GM18505 (cell line): ENCODE measurements at regions not wholly inside any gene's neighbourhood (a gene's known extent, or its start where the extent isn't known, plus 50 kb on each side); places are given as distances from the start of the nearest gene placed in this dataset.

Experiments used
- ATAC-seq: cut with Tn5 transposase; IDR thresholded peaks from one replicate; pipeline ENCODE4 v1.9.1; 2021; ENCODE audit not compliant: unreplicated experiment
- POLR2A ChIP-seq: IDR thresholded peaks from 4 replicates; pipeline ENCODE4 v1.6.1; 2011; ENCODE audit warnings: borderline replicate concordance; ENCODE audit not compliant: insufficient read depth, insufficient read length; ENCODE audit errors: extremely low read depth

DNA sequence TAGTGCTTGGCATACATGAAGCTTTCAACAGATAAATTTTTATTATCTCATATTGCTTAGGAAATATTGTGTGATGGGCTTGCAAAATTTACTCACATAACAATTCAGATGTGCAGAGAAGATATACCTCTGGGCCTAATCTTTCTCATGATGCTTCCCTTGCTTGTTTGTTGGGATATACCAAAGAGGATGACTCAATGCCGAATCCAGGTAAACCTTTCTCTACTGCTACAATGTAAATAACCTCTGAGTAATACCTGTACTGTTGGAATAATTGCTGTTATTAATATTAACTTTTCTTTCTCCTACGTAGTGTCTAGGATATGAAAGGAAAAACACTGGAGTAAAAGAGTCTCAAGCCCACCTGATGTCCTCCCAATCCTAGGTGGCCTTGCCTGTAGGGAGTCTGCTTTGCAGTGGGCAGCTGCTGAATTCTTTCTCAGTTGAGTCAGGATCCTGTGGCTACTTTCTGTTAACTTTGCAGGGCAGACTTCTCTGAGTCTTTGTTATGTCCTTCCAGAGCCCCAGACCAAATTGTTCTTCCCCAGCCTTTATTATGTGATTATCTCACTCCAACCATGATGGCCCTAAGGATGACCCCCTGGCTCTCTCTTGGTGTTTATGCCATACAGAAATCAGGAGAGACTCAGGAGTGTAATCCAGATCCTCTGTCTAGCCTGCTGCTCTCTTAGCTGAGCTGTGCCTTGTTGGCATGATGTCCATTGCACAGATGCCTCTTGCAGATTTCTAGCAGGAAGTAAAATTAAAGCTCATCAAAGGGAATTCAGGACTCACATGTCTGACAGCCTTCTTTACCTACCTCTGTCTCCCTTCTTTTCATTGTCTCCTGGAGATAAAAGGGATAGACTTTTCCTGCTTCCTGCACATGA lies 208.1 kb downstream of the SNX18 start:
- no peak for TF ChIP-seq POLR2A
- ATAC-seq: no peak

DNA sequence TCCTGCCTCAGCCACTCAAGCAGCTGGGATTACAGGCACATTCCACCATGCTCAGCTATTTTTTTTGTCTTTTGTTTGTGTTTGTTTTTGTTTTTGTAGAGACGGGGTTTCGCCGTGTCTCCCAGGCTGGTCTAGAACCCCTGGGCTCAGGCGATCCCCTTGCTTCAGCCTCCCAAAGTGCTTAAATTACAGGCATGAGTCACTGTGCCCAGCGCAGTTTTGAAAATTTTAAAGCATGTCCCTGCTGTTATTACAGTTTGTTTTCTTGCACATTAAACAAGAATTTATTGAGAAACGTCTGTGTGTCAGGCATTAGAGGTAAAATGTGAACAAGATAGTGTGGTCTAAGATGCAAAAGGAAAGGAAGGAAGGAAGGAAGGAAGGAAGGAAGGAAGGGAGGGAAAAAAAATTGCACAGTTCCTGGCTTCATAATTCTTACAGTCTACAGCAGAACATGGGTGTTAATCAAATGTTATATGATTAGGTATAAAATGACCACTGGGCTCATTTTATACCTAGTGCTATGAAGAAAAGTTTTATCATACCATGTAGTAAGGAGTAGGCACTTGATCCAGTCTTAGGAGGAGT lies 205.4 kb downstream of the SNX18 start:
- TF ChIP-seq POLR2A: no peak

DNA sequence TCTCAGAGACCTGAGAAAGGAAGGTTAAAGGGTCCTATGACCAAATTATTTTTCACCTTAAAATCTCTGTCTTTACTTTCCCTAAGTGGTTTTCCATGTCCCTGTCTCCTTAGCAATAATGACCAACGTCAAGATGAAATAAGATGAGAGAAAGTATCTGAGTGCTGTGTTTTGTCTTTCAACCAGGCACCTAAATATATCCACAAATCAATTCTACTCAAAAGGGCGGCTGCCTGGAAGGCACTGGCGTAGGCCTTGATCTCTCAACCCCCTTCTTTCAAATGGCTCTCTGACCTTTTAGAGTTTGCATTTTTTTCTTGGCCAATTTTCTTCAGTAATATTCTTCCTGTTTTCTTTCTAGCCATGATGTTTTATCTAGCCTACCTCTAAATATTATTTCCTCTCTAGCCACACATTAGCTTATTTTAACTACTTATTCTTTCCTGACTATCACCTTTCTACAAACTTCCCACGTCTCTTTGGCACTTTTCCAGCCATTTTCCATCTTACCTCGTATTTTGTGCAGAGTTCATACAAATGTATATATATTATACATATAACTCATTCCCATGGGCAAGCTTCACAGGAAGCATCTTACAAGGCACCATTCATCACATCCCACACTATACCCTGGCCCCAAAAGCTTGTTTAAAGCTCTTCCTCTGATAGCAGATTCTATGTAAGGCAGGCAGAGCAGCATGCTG lies 204.5 kb downstream of the SNX18 start:
- TF ChIP-seq POLR2A: no peak
- ATAC-seq: no peak

More for the DNA sequence above, 205.4 kb downstream of the SNX18 start:
- ATAC-seq: no peak

DNA sequence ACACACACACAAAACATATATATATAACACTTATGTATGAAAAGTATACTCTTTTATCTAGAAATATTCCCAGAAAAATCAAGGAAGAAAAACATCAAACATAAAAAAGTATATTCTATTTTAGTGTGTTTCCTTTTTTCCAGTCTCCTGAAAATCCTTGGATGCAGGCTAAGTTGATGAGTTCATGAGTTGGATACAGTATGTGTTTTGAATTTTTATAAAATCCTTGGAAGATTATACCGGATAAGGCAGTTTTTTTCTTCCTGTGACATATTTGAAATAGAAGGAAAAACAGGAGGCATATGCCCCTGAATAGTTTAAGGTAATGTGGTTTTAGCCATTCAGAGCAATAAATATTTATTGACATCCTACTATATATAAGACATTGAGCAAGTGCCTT lies 203.6 kb downstream of the SNX18 start:
- ATAC-seq: no peak
- no peak for TF ChIP-seq POLR2A

DNA sequence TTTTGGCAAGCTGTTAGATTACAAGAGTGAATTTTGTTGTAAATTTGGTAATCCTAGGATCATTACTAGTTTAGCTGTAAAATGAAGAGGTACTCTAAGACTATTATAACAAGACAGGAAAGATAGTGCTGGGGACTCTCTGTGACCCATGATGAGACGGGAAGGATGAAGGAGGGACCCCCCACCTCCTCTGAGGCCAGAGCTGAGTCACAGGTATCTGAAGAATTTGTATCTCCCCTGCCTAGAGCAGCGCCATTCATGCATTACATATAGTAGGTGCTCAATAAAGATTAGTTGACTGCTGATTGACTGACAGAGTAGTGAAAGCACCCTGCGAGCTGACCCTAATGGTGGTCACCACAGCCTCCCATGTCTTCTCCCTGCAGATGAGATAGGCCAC lies 202.8 kb downstream of the SNX18 start:
- no peak for ATAC-seq

DNA sequence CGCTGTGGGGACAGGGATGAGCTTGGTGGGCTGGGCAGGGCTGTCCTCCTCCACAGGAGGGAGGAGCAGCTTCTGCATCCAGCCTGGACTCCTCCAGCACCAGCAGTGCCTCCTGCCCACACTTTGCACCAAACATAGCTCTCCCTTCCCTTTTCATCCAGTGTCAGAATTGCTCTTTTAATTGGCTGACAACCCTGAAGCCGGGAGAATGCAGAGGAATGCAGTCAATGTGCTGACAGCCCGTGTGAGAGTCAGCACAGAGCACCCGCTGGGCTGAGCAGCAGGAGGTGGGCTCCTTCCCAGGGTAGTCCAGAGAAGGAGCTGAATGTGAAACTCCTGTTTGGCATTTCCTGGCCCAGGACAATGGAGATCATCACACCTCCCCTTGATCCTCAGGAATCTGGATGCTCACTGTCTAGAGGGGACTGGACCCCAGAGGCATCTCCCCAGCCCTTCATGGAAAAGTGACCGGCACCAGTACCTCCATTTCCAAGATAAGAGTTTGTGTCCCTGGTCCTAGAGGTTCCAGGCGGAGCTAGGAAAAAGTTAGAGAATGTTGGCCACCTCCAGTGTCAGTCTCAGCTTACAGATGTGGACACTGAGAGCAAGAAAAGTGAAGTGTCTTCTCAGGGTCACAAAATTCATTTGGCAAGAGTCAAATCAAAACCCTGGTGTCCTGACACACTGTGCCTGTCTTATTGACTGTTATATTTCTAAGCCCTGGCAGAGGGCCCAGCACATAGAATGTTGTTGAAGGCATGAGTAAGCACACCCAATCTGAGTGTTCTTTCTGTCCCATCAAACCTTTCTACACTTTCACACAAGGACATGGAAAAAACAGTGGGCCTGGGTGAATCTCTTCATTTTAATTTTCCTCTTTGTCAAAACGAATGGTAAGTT lies 202.1 kb downstream of the SNX18 start:
- TF ChIP-seq POLR2A: no peak
- no peak for ATAC-seq

More for the DNA sequence above, 202.8 kb downstream of the SNX18 start:
- no peak for TF ChIP-seq POLR2A

DNA sequence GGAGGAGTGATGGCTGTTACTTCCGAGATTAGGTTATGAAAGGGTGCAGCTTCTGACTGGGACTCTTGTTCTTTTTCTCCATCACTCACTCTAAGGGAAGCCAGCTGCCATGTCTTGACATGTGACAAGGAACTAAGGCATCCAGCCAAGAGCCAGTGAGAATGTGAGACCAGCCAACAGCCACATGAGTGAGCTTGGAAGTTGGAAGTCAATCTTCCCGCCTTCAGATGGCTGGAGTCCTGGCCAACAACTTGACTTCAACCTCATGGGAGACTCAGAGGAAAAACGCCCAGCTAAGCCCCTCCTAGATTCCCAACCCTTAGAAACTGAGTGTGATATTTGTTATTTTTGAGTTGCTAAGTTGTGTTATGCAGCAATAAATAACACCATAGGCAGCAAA lies 201.1 kb downstream of the SNX18 start:
- no peak for TF ChIP-seq POLR2A
- ATAC-seq: no peak

DNA sequence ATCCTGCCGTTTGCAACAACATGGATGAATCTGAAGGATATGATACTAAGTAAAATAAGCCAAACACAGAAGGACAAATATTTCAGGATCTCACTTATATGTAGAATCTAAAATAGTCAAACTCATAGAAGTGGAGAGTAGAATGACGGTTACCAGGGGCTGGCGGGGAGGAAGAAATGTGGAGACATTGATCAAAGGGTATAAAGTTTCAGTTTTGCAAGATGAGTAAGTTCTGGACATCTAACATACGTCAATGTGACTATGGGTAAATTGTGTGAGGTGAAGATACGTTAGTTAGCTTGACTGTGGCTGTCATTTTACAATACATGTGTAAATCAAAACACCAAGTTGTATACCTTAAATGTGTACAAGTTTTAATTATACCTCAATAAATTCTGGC lies 200.3 kb downstream of the SNX18 start:
- no peak for TF ChIP-seq POLR2A
- no peak for ATAC-seq

DNA sequence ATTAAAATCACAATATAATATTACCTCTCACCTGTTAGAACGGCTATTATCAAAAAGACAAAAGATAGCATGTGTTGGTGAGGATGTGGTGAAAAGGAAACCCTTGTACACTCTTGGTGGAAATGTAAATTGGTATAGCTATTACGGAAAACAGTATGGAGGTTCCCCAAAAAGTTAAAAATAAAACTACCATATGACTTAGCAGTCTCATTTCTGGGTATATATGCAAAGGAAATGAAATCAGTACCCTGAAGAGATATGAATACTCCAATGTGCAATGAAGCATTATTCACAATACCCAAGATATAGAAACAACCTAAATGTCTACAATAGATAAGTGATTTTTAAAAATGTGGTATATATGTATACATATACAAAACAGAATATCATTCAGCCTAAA lies 199.9 kb downstream of the SNX18 start:
- no peak for TF ChIP-seq POLR2A
- ATAC-seq: no peak

DNA sequence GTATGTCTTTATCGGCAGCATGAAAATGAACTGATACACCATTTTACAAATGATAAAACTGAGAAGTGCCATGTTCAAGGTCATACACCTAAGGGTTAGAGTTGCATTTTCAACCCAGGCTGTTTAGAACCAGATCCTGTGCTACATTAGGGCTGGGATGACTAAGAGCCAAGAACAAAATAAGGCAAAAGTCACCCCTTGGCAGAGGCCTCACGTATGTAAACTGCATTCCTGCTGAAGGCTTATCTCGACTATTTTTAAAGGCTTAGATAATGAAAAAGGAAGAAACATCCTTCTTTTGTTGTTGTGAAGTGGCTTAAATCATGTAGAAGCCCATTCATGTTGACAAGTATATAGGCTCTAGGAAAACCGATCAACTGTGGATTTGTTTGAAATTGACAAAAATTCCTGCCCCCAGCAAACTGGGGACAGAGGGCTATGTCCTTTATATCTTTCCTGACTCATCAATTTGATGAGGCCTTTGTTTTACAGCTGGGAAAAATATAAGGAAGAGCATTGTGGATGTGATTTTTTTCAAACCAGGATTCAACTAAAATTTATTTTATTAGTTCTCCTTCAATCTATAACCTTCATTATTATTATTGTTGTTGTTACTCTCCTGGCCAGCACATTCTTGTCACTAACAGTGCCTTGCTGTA lies 196.5 kb downstream of the SNX18 start:
- no peak for TF ChIP-seq POLR2A
- no peak for ATAC-seq

DNA sequence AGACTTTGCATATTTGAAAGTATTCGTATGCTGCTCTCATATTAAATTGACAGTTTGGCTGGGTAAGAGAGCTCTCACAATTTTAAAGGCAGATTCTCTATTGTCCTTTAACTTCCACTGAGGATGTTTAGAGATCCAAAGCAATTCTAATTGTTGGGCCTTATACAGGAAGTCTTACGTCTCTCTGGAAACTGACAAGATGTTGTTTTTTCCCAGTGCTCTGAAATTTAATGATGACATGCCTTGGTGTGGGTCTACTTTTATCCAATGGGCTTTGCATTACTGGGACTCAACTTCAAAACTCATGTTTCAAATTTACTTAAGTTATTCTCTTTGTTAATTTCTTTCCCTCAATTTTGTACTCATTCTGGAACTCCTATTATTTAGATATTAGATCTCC lies 191.5 kb downstream of the SNX18 start:
- no peak for TF ChIP-seq POLR2A
- ATAC-seq: no peak

DNA sequence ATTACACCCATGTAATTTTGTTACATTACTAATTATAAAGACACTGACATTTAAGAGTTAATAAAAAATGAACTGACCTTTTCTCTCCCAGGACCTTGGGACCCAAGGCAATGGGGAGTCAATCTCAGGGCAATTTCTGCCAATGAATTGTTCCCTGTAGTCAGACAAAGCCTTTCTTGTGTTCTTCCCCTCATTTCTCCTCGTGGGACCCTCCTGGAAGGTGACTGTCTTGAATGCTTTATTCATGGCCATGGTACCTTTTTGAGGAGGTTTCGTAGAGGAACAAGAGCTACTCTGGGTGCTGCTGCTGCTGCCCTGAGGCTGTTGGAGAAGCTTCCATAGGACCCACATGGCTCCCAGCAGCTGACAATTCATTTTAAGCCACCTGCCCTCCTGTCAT lies 190.3 kb downstream of the SNX18 start:
- TF ChIP-seq POLR2A: no peak
- no peak for ATAC-seq

DNA sequence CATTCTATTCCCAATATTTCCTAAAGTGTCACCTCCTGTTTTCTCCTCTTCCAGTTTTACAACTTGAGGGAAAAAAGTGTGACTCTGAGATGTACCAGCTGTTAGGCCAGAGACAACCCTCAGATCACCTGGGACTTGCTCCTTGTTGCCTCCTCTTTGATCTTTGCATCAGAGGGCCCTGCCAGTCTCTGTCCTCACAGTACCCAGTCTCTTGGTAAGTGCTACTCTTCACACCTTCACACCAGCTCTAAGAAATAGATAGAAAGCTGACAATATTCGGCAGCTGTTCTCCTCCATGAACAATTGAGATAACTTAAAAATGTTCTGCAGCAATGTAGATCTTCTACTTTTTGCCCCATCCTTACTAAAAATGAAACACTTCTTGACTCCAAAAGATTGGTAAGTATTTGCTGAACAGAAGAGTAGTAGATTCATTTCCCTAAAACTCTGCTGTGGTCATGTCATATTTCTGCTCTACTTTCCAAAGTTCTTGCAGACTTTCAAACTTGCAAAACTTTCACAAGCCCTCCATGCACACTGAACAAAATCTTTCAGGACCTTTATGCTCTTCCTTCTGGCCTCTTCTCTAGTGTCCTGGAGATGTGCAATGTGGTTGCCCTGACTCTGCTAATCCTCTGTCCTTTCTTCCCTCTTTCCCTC lies 188.6 kb downstream of the SNX18 start:
- no peak for TF ChIP-seq POLR2A
- no peak for ATAC-seq

DNA sequence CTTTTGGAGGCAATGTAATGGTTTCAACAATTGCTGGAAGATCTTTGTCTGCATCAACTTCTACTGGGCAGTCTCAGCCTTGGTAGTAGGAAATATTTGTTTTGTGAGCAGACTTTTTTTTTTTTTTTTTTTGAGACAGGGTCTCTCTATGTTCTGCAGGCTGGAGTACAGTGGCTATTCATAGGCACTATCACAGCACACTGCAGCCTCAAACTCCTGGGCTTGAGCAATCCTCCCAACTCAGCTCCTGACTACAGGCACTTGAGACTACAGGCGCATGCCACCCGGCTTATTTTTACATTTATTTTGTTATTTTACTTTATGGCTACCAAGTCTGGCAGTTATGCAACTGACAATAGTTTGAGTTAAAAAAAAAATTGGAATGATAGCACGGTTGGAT lies 187.3 kb downstream of the SNX18 start:
- no peak for ATAC-seq

More for the DNA sequence above, 187.3 kb downstream of the SNX18 start:
- TF ChIP-seq POLR2A: no peak
